Renal pelvis (tissue), 1 donor: ENCODE measurements at regions not wholly inside any gene's neighbourhood (a gene's known extent, or its start where the extent isn't known, plus 50 kb on each side); places are given as distances from the start of the nearest gene placed in this dataset.
"Not testable (repeated sequence)": the region's sequence is repeated elsewhere in the genome, so short reads cannot be mapped to it uniquely, and the experiment has no call there.

Source experiments
- DNase-seq: peaks from one replicate; pipeline ENCODE4 v3.0.0-alpha.2; 2013

GRCh38 chr9:111276431-111277128 lies 53.4 kb downstream of the OR2K2 start:
- no peak for DNase-seq

GRCh38 chr9:111274737-111275136 lies 55.3 kb downstream of the OR2K2 start:
- no peak for DNase-seq

DNA sequence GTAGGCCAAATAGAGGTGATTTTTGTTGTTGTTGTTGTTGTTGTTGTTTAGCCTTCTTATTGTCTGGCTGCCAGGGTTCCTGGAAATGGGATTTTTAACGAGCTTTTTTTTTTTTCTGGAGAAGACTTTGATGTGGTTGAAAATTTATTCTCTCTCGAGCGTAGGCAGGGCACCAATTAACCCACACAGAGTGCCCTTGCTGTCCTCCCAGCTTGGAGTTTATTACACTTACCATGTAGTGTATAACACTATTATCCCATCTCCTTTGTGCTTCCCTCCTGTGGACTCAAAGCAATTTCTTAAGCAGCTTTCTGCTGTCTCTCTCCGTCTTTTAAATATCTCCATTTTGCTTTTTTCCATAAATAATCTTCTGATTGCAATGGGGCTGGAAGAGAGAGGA lies 57.4 kb downstream of the OR2K2 start:
- DNase-seq, result peak; percentile 41

- DNase-seq, result no peak
These were observed 58.4 kb downstream of the OR2K2 start for GRCh38 chr9:111271481-111272080.

DNA sequence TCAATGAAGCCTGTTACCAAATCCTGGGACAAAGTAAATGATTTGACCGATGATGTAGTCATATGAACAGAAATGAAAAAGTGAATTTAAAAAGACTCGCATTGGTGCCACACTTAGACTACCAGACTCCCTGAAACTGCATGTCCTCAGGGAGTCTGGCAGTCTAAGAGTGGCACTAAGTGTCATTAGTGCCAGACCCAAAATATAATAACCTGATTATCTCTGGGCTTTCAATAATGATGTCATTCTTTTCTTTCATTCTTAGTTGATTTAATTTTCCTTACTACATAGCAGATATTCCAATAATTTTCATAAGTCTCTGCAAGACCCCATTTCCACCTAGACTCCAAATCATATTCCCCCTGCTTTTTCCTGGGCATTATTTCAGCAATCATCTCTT lies 59.0 kb downstream of the OR2K2 start:
- no peak for DNase-seq

DNA sequence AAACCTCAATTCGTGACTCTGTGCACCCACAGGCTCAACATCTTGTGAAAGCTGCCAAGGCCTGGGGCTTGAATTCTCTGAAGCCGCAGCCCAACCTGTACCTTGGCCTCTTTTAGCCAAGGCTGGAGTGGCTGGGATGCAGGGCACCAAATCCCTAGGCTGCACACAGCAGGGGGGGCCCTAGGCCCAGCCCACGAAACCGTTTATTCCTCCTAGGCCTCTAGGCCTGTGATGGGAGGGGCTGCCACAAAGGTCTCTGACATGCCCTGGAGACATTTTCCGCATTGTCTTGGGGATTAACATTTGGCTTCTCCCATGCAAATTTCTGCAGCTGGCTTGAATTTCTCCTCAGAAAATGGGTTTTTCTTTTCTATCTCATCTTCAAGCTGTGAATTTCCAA lies 64.0 kb downstream of the OR2K2 start:
- not testable (repeated sequence) for DNase-seq

GRCh38 chr9:111263116-111263515 lies 66.9 kb downstream of the OR2K2 start:
- DNase-seq, result peak; percentile 21

DNA sequence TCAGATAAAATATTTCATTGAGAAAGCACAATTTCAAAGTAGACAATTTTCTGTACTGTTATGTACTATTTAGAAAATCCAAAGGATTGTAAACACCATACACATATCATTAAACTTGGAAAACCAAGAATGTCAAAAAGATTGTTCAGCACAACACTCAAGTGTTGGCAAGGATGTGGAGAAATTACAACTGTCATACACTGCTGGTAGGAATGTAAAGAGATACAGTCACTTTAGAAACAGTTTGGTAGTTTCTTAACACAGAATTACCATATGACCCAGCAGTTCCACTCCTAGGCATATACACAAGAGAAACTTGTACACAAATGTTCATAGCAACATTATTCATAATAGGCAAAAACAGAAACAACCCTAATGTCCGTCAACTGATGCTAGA lies 71.2 kb downstream of the OR2K2 start:
- no peak for DNase-seq

GRCh38 chr9:111258209-111258874 lies 71.7 kb downstream of the OR2K2 start:
- DNase-seq, result no peak

- no peak for DNase-seq
These were observed 76.1 kb downstream of the OR2K2 start for GRCh38 chr9:111253742-111254437.

DNA sequence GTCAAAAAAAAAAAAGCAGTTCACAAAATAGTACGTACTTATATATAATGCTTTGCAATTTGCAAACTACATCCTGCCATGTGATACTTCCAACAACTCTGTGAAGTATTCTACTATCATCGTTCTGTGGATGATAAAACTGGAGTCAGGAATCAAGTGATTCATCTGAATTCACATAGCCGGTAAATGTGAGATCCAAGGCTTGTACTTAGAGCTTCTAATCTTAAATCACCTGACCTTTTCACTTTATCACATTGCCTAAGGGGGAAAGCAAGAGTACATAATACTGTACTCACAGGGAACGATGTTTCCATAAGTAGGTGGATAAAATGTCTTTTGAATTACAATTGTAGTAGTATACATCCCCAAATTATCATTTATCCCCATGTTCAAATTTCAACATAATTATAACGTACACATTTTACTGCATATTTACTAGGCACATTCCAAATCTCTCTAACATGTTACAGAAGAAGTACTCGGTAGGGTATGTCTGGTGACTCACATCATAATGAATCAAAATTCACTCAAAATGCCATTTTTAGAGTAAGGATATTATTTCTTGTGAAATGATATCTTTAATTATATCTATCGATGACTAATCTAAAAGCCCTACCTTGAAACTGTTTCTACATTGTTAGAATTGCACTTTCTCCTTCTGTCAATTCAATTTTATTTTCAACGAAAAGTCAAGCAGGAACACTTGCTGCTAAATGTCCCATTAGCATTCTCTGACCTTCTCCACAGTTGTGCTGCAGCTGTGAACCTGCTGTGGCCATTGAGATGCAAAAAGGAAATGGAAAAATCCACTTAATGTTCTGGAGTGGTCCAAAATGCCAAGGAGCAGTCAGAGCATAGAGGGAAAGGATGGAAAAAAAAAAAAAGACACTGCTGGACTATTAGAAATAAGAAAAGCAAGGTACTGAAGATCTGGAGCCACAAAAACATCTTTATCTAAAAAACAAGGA lies 78.9 kb downstream of the OR2K2 start:
- DNase-seq, result no peak

DNA sequence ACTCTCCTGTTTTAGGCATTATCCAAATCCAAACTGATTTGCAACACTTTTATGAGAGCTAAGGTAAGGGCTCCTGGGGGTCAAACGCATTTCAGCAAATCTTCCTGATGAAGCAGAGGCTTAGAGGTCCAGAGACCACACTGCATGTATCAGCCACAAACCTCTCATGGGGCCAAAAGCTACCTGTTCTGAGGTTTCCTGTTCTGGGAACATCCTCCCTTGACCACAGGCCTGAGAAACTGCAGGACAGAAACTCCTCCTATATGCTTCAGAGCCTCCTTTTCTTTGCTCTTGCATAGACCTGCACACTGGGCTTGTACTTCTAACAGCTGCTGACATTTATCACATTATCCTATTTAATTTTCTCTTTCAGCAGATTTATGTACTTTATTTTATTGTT lies 92.6 kb downstream of the OR2K2 start:
- DNase-seq, result no peak

GRCh38 chr9:111236332-111236731 lies 93.7 kb downstream of the OR2K2 start:
- DNase-seq, result no peak

GRCh38 chr9:111233963-111234362 lies 96.1 kb downstream of the OR2K2 start:
- DNase-seq, result no peak

DNA sequence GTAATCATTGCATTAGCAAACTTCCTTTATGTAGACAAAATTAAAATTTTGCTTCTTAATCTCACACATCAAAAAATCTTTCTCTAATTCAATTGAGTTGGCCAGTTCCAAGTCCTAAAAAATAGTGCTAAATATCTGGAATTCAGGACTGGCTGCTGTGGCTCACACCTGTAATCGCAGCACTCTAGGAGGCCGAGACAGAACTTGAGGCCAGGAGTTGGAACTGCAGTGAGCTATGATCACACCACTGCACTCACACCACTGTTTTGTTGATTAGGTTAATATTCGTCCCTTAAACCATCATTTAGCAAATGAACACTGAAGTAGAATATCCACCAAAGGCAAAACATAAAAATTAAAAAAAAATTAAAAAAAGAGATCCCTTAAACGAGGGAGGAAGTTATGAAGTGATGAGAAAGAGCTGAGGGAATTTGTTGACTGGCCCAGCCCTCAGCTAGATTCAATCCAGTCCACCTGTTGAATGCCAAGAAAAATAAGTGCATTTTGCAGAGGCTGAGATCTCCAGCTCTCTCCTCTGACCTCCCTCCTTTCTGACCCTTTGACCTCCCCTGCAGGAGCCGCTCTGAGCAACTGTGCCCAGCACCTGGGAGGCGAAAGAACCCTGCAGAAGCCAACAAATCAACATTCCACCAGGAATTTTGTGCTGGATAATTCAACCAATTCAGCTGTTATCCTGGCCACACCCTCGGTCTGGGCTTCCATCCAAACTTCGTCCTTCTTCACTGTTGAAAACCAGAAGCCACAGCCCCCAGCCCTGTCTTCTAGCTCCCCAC lies 96.8 kb downstream of the OR2K2 start:
- DNase-seq, result no peak

DNA sequence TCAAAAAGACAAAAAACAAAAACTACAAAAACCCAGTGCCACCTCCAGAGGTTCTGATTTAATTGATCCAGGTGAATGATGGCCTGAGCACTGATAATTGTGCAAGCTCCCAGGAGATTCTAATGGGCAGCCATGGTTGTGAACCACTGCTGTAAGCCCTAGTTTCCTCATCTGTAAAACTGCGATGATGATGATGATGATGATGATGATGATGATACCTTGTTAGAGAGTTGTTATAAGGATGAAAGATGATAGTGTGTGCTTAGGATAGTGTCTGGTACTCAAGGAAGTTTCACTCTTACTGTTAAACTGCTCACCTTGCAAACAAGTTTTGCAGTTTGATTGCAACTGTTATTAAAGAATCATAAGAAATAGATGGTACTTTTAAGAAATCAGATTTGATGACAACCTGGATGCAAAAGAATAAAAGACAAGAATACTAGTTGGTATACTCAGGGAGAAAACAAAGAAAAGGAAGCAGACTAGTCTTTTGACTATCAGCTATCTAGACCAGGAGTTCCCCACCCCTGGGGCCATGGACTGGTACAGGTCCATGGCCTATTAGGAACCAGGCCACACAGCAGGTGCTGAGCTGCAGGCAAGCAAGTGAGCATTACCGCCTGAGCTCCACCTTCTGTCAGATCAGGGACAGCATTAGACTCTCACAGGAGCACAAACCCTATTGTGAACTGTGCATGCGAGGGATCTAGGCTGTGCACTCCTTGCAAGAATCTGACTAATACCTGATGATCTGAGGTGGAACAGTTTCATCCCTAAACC lies 98.0 kb downstream of the OR2K2 start:
- DNase-seq, result no peak

- DNase-seq, result no peak
These were observed 107.3 kb downstream of the OR2K2 start for GRCh38 chr9:111222757-111223156.

DNA sequence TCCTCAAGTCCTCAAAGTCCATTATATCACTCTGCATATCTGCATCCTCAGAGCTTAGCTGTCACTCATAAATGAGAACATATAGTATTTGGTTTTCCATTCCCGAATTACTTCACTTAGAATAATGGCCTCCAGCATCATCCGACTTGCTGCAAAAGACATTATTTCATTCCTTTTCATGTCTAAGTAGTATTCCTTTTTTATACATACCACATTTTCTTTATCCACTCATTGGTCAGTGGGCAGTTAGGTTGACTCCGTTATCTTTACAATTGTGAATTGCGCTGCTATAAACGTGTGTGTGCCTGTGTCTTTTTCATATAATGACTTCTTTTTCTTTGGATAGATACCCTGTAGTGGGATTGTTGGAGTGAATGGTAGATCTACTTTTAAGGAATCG lies 117.2 kb downstream of the OR2K2 start:
- no peak for DNase-seq

GRCh38 chr9:111198936-111199335 lies 131.1 kb downstream of the OR2K2 start:
- no peak for DNase-seq

GRCh38 chr9:111197256-111197655 lies 132.8 kb downstream of the OR2K2 start:
- DNase-seq, result no peak
